HG02884 (cell line): ENCODE measurements at regions not wholly inside any gene's neighbourhood (a gene's known extent, or its start where the extent isn't known, plus 50 kb on each side); places are given as distances from the start of the nearest gene placed in this dataset.
A peak's percentile ranks its signal among the peaks of the same experiment; 100 is the strongest.

Experiments used
- ATAC-seq: cut with Tn5 transposase; IDR thresholded peaks from one replicate; pipeline ENCODE4 v1.9.1; 2021; ENCODE audit warnings: mild to moderate bottlenecking, moderate library complexity; ENCODE audit not compliant: unreplicated experiment

- ATAC-seq, result no peak
Observed at GRCh38 chr18:77895250-77895649, 645.6 kb downstream of the GALR1 start.

GRCh38 chr18:77896586-77897252 lies 647.1 kb downstream of the GALR1 start:
- no peak for ATAC-seq

GRCh38 chr18:77897606-77898005 lies 648.0 kb downstream of the GALR1 start:
- no peak for ATAC-seq

GRCh38 chr18:77899972-77900754 lies 650.5 kb downstream of the GALR1 start:
- ATAC-seq, result peak; percentile 99

GRCh38 chr18:77905011-77905410 lies 655.4 kb downstream of the GALR1 start:
- ATAC-seq, result no peak

- ATAC-seq, result no peak
Observed at GRCh38 chr18:77905449-77906055, 655.9 kb downstream of the GALR1 start.

- ATAC-seq, result no peak
Observed at GRCh38 chr18:77906103-77906892, 656.6 kb downstream of the GALR1 start.

- ATAC-seq, result no peak
Observed at GRCh38 chr18:77910347-77910746, 660.7 kb downstream of the GALR1 start.

- ATAC-seq, result no peak
Observed at GRCh38 chr18:77911971-77912605, 662.4 kb downstream of the GALR1 start.

GRCh38 chr18:77918730-77919129 lies 669.1 kb downstream of the GALR1 start:
- no peak for ATAC-seq

- no peak for ATAC-seq
Observed at GRCh38 chr18:77919923-77920322, 670.3 kb downstream of the GALR1 start.

- no peak for ATAC-seq
Observed at GRCh38 chr18:77935342-77935741, 685.7 kb downstream of the GALR1 start.

GRCh38 chr18:77940566-77940965 lies 690.9 kb downstream of the GALR1 start:
- ATAC-seq, result no peak

- no peak for ATAC-seq
Observed at GRCh38 chr18:77944533-77944932, 694.9 kb downstream of the GALR1 start.

- ATAC-seq, result no peak
Observed at GRCh38 chr18:77948567-77948966, 698.9 kb downstream of the GALR1 start.

- no peak for ATAC-seq
Observed at GRCh38 chr18:77949355-77949973, 699.8 kb downstream of the GALR1 start.

GRCh38 chr18:77959248-77959647 lies 709.6 kb downstream of the GALR1 start:
- ATAC-seq, result no peak

- ATAC-seq, result no peak
Observed at GRCh38 chr18:77960791-77961410, 711.3 kb downstream of the GALR1 start.

GRCh38 chr18:77967071-77967470 lies 717.4 kb downstream of the GALR1 start:
- no peak for ATAC-seq

- ATAC-seq, result no peak
Observed at GRCh38 chr18:77967791-77968190, 718.1 kb downstream of the GALR1 start.
